Thymus (tissue), 11 donors: ENCODE measurements at regions not wholly inside any gene's neighbourhood (a gene's known extent, or its start where the extent isn't known, plus 50 kb on each side); places are given as distances from the start of the nearest gene placed in this dataset.
"Not testable (repeated sequence)": the region's sequence is repeated elsewhere in the genome, so short reads cannot be mapped to it uniquely, and the experiment has no call there.

Experiments
- DNase-seq, 9 donors: peaks; one replicate each; pipeline ENCODE4 v3.0.0-alpha.2; 2013; ENCODE audit warnings: low spot score in 9 of 9, low read depth in 6 of 9, missing footprints in 1 of 9
- H3K27ac ChIP-seq, 2 donors: one replicate each; pipeline ENCODE4 v1.5.1; 2013; ENCODE audit warnings: control low read depth in 1 of 2, low read depth in 1 of 2, low read length in 1 of 2, mild to moderate bottlenecking in 1 of 2, moderate library complexity in 1 of 2
- H3K27me3 ChIP-seq, 2 donors: one replicate each; pipeline ENCODE4 v1.5.1; 2013; ENCODE audit warnings: low read length in 1 of 2; ENCODE audit not compliant: control insufficient read depth in 2 of 2, insufficient read depth in 1 of 2
- H3K36me3 ChIP-seq, 2 donors: one replicate each; pipeline ENCODE4 v1.5.1; 2013; ENCODE audit warnings: low read length in 1 of 2, mild to moderate bottlenecking in 1 of 2, moderate library complexity in 1 of 2; ENCODE audit not compliant: control insufficient read depth in 2 of 2, insufficient read depth in 2 of 2
- H3K4me1 ChIP-seq, 2 donors: one replicate each; pipeline ENCODE4 v1.5.1; 2013; ENCODE audit warnings: low read length in 2 of 2; ENCODE audit not compliant: control insufficient read depth in 2 of 2, insufficient read depth in 2 of 2
- H3K4me3 ChIP-seq, 2 donors: one replicate each; pipeline ENCODE4 v1.5.1; 2013; ENCODE audit warnings: low read length in 2 of 2, control low read depth in 1 of 2, mild to moderate bottlenecking in 1 of 2
- H3K9me3 ChIP-seq, 2 donors: one replicate each; pipeline ENCODE4 v1.5.1; 2013; ENCODE audit warnings: low read length in 1 of 2, mild to moderate bottlenecking in 1 of 2; ENCODE audit not compliant: control insufficient read depth in 2 of 2, insufficient read depth in 1 of 2
- WGBS: extraction: QIAGEN DNeasy Blood & Tissue Kit; methylation state at CpG from one replicate; pipeline ENCODE4 v1.1.7; 2013; 5-methylcytosine and 5-hydroxymethylcytosine counted together
- donor health status: healthy.

DNA sequence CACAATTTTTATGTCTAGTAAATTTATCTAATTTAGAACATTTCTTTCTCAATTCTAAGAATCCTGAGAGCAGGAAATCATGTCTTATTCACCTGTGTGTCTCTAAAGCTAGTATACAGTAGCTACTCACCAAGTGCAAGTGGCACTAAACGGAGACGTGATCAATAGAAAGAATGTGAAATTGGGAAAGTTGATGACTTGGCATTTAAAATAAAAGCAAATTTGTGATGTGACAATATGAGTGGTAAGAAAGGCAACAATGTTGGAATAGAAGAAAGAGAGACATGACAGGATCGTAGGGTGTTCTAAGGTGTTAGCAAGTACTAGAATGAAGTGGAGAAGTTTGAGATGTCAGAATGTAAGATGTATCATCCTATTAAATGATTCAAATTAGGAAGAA, 725.9 kb downstream of the BCKDHB start:
- Histone ChIP-seq H3K36me3 (no peaks in the 10 kb centered on the region), H3K9me3 (no peaks in the 10 kb centered on the region), H3K4me1 (no peaks in the 10 kb centered on the region), H3K4me3 (no peak overlapping the region), H3K27me3 (no peaks in the 10 kb centered on the region), H3K27ac (no peak overlapping the region)
- no peak for DNase-seq
- WGBS, result 97% methylated on average over 3 of the region's 3 CpGs

DNA sequence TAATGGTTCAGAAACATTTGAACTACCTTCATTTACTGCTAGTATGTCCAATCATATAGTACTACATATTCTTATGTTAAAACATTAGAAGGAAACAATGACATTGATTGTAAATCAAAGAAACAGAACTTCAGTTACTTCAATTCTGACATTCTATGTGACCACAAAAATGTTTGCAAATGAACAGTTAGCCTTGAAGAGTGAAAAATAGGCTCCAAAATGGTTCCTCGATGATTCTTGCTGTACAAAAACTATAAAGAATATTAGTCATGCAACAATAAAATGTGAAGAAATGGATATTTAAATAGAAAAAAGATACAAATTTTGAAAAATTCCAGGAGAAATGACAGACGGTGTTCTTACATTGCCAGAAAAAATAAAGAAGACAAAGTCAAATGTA, 686.9 kb downstream of the BCKDHB start:
- Histone ChIP-seq H3K27ac (no peak overlapping the region), H3K36me3 (no peaks in the 10 kb centered on the region), H3K9me3 (no peaks in the 10 kb centered on the region), H3K4me3 (no peak overlapping the region), H3K27me3 (no peaks in the 10 kb centered on the region), H3K4me1 (no peaks in the 10 kb centered on the region)
- DNase-seq, result no peak
- WGBS, result 92% methylated on average over 2 of the region's 2 CpGs

DNA sequence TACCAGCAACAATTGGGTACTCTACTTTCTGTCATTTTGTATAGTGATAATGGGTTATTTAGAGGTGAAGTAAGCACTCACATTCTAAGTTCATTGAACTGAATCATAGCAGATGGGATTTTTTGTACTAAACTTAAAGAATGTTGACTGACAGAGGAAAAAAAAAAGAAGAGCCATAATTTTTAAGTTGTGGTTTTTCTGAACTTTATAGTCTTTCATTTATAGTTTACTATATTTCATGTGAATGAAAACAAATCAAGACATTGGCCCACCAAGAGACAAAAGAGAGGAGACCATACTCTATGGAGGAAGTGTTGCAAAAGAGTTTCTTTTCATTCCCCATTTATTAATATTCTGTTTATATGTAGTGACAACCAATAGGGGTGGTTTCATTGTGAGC, 685.7 kb downstream of the BCKDHB start:
- Histone ChIP-seq H3K4me3 (no peak overlapping the region), H3K27ac (no peak overlapping the region), H3K27me3 (no peaks in the 10 kb centered on the region), H3K36me3 (no peaks in the 10 kb centered on the region), H3K4me1 (no peaks in the 10 kb centered on the region), H3K9me3 (no peaks in the 10 kb centered on the region)
- DNase-seq, result no peak

DNA sequence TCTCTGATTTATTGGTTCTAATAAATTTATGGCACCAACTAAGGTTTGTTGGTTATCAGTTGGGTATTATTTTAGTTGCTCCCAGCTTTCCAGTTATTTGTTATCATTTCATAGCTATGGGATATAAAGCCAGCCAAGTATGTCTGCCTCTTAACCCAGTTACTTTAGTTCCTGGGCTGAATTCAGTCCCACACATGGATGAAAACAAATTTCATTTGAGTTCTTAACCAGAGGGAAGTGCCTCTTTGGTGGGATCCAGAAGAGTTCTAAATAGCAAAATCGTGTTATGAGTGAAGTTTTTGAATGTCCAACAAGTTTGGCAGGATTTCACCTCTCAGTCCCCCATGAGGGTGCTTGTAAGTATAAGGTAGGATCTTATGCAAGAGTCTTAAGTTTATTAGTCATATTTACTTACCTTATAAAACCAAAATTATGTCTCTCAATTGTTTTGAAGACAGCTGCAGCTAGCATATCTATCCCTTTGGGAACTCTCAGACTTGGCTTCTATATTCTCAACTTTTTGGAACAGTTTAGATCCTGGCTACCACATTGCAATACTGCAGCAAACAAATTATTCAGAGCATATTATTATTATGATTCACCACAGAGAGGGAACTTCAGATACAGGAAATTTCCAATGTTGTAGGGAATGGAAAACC, 683.6 kb downstream of the BCKDHB start:
- H3K27ac ChIP-seq, result no peak overlapping the region
- no peak overlapping the region for H3K4me3 ChIP-seq
- DNase-seq, result no peak
- WGBS, result 54% methylated on average over 1 of the region's 1 CpG
- H3K27me3 ChIP-seq, result no peaks in the 10 kb centered on the region
- no peaks in the 10 kb centered on the region for H3K36me3 ChIP-seq
- H3K4me1 ChIP-seq, result no peaks in the 10 kb centered on the region
- H3K9me3 ChIP-seq, result no peaks in the 10 kb centered on the region

DNA sequence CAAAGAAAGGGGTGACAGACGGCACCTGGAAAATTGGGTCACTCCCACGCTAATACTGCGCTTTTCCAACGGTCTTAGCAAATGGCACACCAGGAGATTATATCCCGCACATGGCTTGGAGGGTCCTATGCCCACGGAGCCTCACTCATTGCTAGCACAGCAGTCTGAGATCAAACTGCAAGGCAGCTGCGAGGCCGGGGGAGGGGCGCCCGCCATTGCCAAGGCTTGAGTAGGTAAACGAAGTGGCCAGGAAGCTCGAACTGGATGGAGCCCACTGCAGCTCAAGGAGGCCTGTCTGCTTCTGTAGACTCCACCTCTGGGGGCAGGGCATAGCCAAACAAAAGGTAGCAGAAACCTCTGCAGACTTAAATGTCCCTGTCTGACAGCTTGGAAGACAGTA, 676.8 kb downstream of the BCKDHB start:
- not testable (repeated sequence) for H3K36me3 ChIP-seq, H3K4me1 ChIP-seq, H3K27me3 ChIP-seq, H3K4me3 ChIP-seq, DNase-seq, H3K9me3 ChIP-seq, H3K27ac ChIP-seq
- WGBS, result 95% methylated on average over 12 of the region's 12 CpGs

DNA sequence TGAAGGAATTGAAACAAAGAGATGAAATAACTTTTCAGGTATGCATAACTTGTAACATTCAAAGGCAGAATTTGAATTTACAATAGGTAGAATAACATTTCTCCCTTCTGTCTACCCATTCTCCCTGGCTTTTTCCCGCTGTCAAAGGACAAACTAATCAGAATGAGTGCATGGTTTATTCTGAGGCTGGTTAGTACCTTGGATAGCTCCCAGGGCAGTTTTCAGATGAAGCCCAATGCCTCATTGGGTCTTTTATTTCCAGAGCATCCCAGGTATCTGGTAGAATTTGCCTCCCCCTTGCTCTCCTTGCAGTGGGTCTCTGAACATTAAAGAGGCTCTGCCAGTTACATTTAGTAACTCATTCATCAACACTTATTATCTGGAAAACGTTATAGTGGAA, 665.5 kb downstream of the BCKDHB start:
- WGBS, result 29% methylated on average over 2 of the region's 2 CpGs
- Histone ChIP-seq H3K36me3 (no peaks in the 10 kb centered on the region), H3K27ac (no peak overlapping the region), H3K4me3 (no peak overlapping the region), H3K27me3 (no peaks in the 10 kb centered on the region), H3K4me1 (no peaks in the 10 kb centered on the region), H3K9me3 (no peaks in the 10 kb centered on the region)
- no peak for DNase-seq

DNA sequence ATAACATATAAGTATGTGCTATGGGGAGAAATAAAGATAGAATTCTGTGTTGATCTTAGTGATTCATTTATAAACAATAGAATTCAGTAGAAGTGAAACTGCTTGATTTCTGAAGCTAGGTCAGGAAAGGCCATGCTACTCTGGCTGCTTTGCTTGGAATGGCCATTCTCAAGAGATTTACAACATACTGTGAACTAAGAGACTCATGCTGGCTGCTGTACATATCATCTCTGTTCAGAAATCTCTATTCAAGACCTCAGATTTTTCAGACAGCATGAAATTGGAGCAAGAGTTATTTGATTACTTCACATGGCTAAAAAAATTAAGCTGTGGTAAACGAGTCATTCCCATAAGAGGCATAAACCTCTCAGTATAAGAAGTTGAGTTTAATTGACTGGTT, 662.6 kb downstream of the BCKDHB start:
- no peaks in the 10 kb centered on the region for H3K36me3 ChIP-seq
- DNase-seq, result no peak
- no peaks in the 10 kb centered on the region for H3K4me1 ChIP-seq
- no peaks in the 10 kb centered on the region for H3K9me3 ChIP-seq
- no peaks in the 10 kb centered on the region for H3K27me3 ChIP-seq
- H3K4me3 ChIP-seq, result no peak overlapping the region
- H3K27ac ChIP-seq, result no peak overlapping the region
- 85% methylated on average over 1 of the region's 1 CpG for WGBS

DNA sequence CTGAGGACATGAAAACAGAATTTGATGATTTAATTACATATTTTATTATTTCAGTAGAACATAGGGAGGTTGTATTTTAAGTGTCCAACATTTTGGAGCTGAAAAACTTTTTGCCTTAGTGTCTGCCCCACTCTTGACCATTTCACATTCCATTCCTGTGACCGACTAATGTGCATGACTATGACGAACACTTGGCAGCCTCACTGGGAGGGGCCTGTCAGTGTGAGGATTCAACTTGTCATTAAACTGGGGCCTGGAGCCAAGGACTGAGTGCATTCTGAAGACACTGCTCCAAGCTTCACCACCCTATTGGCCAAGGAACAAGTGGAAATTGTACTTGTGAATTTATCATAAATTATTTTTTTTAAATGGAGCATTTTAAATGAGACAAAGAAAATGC, 661.3 kb downstream of the BCKDHB start:
- Histone ChIP-seq H3K9me3 (no peaks in the 10 kb centered on the region), H3K36me3 (no peaks in the 10 kb centered on the region), H3K27ac (no peak overlapping the region), H3K4me1 (no peaks in the 10 kb centered on the region), H3K4me3 (no peak overlapping the region), H3K27me3 (no peaks in the 10 kb centered on the region)
- DNase-seq, result no peak
- WGBS, result 92% methylated on average over 2 of the region's 2 CpGs

DNA sequence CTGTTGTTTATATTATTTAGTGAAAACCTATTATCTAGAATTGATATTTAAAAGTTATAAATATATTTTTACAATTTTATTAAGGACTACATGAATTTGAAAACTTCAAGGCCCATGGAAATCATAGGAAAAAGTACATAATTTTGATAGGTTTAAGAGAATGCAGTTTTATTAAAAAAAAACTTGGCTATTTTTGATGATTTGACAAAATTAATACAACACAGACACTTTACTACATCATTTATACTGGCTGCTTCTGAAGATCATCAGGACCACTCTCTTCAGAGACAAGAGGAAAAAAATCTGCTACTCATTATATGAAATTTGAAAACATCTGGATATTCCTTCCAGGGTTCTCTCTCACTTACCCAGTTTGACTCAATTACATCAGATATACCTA, 637.7 kb downstream of the BCKDHB start:
- Histone ChIP-seq H3K27me3 (no peaks in the 10 kb centered on the region), H3K9me3 (no peaks in the 10 kb centered on the region)
- no peak for DNase-seq

DNA sequence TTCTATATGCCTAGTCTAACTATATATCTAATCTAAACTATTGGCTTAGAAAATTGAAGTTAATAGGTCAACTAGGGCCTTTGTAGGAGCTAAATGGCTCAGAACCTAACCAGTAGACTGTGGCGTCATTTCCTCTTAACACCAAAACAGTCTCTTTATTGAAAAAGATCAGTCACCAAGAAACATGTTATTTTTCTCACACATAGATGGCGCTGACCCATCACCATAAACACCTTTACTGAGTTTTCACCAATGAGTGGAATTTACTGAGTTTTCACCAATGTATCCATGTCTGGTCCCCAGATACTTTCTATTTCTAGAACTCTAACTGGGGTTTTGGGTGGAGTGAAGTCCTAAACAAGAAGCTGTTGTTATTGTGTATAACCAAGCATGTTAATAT, 636.0 kb downstream of the BCKDHB start:
- Histone ChIP-seq H3K4me1 (no peaks in the 10 kb centered on the region), H3K36me3 (no peaks in the 10 kb centered on the region), H3K27ac (no peak overlapping the region), H3K27me3 (no peaks in the 10 kb centered on the region), H3K9me3 (no peaks in the 10 kb centered on the region), H3K4me3 (no peak overlapping the region)
- DNase-seq, result peak in 1 of 9 donors; percentile 1
- 31% methylated on average over 2 of the region's 2 CpGs for WGBS

More for the DNA sequence above, 637.7 kb downstream of the BCKDHB start:
- Histone ChIP-seq H3K4me1 (no peaks in the 10 kb centered on the region), H3K4me3 (no peak overlapping the region), H3K27ac (no peak overlapping the region), H3K36me3 (no peaks in the 10 kb centered on the region)
